SKM-1 (cell line): ENCODE measurements at regions not wholly inside any gene's neighbourhood (a gene's known extent, or its start where the extent isn't known, plus 50 kb on each side); places are given as distances from the start of the nearest gene placed in this dataset.

ENCODE experiments used
- DNase-seq: peaks from one replicate; lab custom pipeline; 2025; ENCODE audit not compliant: unreplicated experiment; lab: John Stamatoyannopoulos, UW

DNA sequence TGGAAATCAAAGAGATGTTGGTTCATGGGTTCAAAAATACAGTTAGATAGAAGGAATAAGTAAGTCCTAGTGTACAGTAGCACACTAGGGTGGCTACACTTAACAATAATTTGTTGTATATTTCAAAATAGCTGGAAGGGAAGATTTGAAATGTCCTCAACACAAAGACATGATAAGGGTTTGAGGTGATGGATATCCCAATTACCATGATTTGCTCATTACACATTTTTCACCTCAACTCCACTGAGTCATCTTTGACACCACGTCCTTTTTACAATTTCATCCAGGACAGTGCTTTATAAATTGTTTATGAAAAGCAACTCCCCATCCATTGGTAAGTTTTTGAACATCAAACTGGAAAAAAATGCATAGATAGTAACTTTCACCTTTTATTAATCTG, 208.3 kb downstream of the ZC3H11B start:
- no peak for DNase-seq

DNA sequence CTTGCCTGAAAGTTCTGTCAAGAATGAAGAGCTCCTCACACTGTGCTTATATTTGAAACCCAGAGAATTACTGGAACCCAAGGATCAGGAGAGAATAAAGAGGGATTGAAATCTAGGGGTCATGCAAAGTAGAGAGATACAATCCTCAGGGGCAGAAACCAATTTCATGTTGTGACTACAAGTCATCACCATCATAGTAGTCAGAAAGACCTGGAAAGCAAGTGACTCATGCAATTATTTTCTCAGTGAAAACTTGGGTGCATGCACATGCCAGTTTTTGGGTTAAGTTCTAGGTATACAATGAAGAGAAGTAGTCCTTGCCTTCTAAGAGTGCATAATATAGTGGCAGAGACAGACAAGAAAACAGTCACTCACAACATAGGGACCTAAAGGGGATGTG, 210.0 kb downstream of the ZC3H11B start:
- DNase-seq = no peak

DNA sequence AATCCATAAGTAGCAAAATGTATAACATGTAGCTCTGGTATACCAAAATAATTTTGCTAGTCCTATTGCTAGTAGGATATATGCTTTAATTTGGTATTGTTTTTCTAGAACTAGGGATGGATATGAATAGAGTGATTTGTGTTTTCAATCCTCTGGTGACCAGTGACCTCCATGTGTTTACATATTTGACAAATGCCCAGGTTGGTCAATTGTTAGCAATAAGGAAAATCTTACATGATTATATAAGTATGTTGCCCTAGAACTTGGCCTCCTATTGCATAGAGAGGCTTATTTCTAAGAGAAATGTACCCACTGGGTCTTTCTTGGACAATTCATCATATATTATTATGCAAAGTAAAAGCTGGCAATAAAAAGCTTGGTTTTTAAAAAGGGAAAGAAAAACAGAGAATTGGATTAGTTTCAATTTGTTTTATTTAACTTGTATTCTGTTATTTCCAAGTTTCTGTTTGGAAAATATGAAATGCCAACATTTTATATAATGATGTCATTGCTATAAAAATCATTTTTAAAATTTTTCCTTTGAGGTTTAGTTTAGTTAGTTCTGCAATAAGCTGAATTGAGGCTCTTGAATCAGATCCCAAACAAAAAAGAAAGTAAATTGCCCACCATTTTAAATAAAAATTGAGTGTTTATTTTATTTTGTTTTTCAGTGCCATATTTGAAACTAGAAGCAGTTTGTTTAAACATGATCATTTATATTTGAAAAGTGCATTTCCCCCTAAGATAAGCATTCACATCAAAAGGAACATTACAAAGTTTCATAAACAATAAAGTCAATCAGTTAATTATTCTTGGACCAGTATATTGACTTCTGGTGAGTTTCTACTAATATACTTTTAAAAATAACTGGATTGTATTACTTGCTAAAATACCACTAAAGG, 210.9 kb downstream of the ZC3H11B start:
- no peak for DNase-seq

DNA sequence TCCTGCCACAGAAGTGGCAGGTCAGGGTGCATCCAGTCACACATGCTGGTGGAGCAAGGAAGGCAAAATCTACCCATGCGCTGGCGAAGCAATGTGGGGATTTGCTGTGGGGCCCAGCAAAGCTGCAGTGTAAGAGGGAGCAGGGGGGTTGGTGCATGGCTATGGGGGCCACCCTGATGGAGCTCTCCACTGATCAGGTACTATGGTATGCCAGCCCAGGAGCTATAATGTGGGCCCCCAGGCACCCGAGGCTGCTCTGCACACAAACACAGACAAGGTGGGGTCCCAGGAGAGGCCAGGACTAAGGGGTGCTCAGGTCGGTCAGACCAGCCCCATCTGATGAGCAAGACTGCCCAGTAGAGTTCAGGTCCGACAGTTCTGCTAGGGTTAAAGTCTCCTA, 213.5 kb downstream of the ZC3H11B start:
- no peak for DNase-seq

DNA sequence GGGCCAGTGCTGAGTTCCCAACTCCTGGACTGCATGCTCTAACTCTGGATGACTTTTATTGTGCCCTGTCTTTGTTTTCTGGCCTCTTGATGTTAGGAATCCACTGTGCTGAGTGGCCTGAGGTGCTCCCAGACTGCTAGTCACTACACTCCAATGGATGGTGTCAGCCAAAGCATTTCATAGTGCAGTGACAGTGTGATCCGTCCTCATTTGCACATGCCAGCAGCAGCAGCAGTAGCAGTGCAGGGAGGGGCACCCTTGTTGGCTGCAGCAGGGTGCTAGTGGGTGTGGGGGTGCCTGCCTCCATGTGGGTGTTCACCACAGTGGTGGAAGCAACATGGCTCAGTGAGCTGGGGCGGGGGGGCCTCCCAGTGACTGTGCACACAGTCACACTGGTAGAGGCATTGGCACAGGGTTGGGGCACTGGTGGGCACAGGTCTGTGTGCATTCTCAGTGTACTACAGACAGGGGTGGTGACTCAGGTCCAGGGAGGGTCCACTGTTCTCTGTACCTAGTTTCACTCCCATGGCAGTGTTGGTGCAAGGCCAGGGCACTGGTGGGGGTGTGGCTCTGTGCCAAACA, 214.0 kb downstream of the ZC3H11B start:
- no peak for DNase-seq

DNA sequence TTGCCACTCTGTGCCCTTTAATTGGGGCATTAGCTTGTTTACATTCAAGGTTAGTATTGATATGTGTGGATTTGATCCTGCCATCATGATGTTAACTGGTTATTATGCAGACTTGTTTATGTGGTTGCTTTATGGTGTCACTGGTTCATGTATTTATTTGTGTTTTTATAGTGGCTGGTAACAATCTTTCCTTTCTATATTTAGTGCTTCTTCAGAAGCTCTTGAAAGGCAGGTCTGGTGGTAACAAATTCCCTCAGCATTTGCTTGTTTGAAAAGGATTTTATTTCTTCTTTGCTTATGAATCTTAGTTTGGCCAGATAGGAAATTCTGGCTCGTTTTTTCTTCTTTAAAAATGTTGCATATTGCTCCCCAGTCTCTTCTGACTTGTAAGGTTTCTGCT, 215.4 kb downstream of the ZC3H11B start:
- DNase-seq = no peak

DNA sequence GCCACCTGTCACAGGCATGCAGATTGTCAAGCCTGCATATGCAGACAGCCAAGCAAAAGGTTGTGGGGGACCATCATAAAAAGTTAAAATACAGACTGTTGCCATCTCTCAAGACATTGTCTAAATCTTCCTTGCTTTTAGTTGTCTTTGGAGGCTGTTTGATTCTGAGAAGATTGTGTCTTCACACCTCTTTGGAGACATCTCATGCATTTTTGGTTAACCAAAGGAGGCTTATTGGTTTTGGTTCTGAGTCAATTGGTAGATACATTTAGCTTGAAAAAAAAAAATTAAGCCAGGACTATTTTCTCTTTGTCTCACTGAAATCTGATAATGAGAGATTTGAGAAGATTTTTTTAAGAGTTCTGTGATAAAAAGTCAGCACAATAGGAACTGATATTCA, 217.6 kb downstream of the LYPLAL1 start:
- DNase-seq = no peak

DNA sequence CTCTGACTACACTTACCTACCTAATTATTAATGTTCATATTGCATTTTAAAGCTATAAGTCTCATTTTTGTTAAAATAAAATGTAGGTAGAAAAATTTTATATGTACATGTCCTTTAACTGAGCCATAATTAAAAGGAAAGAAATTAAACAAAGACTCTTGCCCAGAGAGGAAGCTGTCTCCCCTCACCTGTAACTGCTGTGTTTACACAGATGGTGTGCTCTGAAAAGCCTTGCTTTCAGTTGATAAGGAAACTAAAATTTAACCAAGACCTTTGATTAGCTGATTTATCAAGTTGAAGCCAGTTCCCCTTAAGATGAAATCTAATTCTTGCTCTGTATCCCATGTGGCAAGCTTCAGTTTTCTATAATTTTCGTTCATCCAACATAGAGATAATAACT, 213.5 kb downstream of the LYPLAL1 start:
- no peak for DNase-seq

DNA sequence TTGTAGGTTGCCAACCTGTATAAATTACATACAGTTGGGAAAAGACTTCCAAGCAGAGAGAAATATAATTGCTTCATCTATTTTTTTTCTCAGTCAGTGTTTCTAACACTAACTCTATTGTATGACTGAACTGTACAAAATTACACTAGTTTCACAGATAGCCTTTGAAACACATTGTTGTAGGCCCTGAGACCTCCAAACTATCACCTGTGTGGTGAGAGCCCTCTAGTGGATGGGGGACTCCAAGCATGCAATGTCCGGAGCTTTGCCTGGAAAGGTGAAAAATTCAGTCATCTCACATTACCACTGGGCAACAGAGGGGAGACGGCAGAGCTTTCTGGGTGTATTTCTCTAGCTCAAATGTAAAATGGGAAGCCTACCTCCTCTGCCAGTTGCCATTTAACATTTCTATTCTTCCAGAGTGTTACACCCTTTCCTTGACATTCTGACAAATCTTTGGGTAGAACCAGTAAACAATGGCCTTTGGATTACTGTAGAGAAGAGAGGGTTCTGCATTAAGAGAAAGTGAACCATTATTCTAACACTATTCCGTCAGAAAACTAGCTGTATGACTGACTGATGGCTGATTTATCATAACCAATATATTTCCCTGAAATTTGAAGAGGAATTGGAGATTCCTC, 212.2 kb downstream of the LYPLAL1 start:
- peak; percentile 26 for DNase-seq

DNA sequence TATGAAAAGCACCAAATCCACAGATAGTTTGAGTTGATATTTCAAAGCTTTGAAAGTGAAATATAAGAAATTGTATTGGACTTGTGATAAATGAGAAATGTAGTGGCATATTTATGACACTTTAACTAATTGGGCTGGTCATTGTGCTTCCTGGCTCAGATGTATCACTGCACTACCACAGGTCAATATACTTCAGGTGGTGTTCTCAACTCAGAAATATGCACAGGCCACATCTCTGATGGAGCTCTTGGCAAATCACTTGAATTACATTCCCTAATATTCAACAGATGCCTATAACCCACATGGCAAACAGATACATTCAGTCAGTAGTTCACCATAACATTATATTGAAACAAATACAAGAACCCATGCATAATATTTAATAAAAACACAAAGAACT, 209.6 kb downstream of the LYPLAL1 start:
- DNase-seq = no peak

DNA sequence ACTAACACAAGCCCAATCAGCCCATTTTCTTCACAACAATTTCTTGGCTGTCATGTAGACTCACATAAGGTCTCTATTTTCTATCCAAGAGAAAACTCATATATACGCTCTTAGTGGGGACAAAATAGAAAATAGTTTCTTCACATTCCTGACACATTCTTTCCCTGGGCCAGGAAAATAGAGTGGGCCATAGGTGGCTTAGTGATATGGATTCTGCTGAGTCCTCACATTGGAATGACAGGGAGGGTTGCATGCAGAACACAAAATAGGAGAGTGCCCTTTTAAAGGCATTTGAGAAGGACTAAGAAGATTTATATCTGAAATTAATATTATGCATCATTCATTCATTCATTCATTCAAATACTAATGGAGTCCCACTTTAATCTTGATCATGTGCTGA, 207.7 kb downstream of the LYPLAL1 start:
- DNase-seq = no peak

DNA sequence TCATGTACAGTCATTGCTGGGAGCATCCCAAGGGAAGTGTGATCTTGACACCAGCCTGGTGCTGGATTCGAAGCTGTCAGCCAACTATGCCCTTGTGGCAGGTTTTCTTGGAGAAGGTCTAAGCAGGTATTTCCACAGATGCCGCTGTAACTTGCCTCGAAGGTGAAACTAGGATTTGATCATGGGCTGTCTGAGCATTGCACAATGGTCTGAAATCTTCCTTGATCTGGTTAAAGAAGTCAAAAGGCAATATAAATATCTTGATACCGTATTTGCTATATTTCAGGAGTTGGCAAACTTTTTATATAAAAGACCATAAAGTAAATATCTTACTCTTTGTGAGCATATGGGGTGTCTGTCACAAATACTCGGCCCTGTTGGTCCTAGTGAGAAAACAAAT, 206.8 kb downstream of the LYPLAL1 start:
- no peak for DNase-seq

DNA sequence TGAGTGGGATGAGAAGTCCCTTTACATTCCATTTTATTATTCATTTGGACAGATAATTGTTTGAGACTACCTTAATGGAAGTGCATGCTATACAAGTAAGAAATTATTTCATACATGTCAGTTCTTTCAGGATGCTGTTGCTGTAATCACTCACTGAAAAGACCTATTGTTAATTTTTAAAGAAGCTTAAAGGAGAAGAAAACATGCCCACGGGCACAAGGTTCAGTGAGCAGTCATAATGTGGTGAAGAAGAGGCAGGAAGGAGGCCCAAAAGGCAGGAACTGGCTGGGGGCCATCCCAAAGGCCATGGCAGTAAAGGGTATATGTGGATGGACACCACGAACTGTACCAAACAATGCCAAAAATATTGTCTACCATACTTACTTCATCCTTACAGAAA, 206.0 kb downstream of the LYPLAL1 start:
- no peak for DNase-seq

DNA sequence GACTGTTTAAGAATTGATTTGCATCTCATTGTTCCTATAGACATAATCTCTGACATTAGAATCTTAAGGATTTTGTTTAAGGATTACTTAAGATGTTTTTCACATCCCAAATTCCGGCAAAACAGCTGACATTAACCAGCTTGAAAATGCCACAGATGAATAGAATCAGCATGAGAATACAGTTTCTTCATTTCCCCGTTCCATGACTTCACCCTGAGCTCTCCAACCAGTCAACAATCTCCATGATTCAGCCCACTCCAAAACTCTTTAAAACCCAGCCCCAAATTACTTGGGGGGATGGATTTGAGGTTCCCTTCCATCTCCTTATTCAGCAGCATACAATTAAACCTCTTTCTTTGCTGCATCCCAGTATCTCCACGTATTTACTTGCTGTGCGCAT, 201.0 kb downstream of the LYPLAL1 start:
- DNase-seq = no peak

DNA sequence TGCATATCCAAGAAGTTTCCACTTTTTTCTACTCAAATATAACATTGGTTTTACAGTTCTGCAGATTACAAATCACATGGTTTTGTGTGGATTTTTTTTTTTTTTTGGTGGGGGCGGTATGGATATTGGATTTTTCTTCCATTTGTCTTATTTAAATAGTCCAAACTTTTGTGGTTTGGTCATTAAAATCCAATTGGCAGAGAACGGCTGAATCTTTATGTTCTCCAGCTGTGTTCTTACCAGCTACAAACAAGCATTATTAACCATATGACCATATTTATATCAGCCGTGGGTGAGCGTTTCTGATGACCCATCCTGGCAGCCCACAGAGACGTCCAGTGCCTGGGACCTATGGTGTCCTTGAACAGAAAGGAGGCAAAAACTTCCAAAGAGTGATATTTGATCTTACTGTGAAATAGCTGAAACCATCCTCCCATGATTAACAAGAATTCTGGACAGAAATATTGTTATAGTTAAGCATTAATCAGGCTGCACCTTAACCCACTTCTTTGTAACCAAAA, 200.4 kb downstream of the LYPLAL1 start:
- DNase-seq = no peak

DNA sequence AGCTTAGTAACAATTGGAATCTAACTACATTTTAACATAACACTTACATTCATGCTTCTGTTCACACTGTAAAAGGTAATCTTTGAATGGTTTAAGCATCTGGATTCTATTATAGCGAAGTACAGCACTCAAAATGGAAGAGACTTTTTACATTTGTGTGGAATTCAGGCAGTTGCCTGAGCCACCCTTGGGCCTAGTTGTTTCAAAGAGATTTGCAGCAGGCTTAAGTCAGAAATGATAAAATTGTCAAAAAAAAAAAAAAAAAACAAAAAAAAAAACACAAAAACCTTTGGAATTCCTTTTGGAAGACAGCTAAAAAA, 199.9 kb downstream of the LYPLAL1 start:
- DNase-seq = no peak

DNA sequence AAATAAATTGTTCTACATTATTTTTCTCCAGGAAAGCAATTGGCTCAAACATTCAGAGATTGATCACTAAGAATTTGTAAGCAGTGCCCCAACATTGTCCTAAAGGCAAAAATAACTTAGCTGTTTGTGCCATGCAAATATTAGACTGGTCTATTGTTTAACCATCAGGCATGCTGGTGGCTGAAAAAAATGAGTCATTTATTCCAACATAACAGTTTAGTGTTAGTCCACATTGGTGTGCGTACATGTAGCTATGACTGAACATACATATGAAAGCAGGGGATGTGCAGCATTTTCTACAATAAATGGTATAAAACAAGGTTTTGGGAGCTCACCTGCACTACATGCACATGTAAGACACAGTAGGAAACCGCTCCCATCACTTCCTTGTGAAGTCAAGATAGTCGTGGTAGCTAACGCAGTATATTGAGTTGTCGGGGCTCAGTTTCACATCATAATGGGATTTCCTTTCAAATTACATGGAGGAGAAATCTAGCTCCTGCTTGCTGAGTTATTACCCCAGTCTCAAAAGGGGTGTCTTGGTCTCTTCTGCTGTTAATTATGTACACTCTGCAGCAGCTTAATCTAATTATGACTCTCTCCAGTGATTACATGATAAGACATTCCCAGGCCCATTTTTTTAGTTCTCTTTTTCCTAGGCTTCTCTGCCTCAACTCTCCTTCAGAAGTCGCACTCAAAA, 199.4 kb downstream of the LYPLAL1 start:
- DNase-seq = no peak

DNA sequence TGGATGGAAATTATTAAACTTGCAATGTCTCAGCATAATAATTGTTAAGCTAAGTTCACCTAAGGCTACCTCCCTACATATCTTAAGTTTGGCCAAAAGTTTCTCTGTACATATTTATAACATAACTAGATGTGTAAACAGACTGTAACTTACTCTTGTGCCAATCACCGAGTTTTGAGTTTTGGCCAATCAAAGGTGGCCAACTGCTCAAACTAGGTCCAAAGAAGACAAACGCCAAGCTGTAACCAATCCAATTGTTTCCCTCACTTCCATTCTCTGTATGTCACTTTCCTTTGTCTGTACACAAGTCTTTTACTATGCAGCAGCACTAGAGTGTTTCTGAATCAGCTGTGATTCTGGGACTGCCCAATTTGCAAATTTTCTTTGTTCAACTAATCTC, 197.8 kb downstream of the LYPLAL1 start:
- DNase-seq = no peak

DNA sequence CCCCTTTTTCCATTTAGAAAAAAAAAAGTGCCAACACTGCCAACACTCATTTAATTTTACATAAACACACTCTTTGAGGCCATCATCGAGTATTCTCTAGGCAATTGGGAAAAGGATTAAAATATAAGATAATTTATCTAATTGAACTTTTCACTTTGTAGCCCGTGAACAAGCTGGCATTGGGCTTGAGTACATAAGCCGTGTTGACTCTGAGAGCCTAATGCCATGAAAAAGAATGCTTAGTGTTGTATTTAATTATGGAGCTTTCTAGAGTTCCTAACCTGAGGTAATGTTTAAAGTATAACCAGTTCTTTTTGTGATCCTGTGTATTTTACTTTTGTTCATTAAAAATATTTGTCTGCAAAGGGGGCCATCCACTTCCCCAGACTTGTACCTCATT, 193.8 kb downstream of the LYPLAL1 start:
- DNase-seq = no peak

DNA sequence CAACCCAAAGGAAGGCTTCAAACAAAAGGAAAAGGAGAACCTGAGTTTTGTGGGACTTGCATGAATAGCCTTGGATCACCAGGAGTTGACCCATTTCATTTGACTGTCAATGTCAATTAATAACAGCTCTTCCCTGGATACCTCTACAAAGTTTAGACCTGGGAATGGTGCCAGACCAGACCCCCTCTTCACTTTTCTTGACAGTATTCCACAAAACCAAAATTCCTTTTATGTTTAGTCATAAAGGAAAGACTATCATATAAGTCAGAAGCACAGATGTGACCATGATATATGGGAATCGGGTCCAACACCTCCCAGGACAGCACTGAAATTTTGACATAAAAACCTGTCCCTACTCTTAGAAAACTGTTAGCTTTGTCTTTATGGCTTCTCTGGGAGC, 191.8 kb downstream of the LYPLAL1 start:
- no peak for DNase-seq

DNA sequence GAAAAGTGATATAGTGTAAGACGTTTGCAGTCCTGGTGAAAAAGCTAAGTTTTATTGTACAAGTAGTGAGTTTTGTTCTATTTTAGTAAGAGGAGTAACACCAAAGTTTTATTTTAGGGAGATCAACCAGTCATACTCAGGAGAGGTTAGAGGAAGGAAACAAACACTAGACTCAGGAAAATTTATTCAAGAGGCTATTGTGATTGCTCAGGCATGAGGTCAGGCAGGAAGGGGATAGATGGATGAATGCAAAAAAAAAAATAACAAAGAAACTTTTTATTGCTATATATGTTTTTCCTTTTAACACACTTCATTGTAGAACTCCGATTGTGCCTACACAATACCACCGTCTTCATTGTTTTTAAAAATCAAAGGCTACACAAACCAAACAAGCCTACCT, 189.0 kb downstream of the LYPLAL1 start:
- DNase-seq = no peak

DNA sequence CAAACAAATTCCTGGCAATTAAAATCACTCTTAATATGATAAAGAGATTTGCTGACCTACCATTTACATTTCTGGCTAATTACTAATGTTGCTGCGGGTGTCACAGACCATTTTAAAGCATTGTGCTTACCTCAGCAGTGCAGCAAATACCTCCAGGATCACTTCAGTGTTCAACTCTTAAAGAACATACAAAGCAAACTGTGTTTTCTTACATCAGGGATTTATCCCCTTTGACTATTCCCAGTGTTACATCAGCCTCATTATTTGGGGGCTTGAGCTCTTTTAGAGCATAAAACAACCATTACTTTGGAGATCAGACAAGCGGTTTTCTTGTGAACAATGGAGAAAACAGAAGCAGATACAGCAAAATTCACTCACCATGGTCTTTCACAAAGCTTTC, 185.4 kb downstream of the LYPLAL1 start:
- DNase-seq = no peak
